GM21526 (cell line): ENCODE measurements at regions not wholly inside any gene's neighbourhood (a gene's known extent, or its start where the extent isn't known, plus 50 kb on each side); places are given as distances from the start of the nearest gene placed in this dataset.
"Not testable (repeated sequence)": the region's sequence is repeated elsewhere in the genome, so short reads cannot be mapped to it uniquely, and the experiment has no call there.

Experiments
- ATAC-seq: cut with Tn5 transposase; IDR thresholded peaks from one replicate; pipeline ENCODE4 v1.9.1; 2021; ENCODE audit warnings: moderate library complexity; ENCODE audit not compliant: unreplicated experiment, low FRiP score

DNA sequence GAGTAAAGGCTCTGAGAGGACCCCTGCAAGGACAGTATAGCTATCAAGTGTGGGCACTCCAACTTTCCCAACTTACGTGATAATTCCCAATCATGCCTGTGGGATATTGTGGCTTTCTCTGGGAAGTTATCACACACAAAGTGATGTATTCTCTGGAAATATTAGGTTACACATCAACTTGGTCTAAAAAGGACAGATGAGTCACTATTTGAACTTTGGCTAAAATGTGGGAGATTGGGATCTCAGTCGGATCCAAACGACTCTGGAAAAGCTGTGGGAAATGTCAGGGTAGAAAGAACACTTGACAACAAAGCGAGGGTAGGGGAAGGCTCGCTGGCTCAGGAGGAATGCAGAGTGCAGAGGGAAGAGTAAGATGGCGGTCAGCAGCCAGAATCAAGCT lies 1048.9 kb downstream of the BCL11B start:
- ATAC-seq = no peak

DNA sequence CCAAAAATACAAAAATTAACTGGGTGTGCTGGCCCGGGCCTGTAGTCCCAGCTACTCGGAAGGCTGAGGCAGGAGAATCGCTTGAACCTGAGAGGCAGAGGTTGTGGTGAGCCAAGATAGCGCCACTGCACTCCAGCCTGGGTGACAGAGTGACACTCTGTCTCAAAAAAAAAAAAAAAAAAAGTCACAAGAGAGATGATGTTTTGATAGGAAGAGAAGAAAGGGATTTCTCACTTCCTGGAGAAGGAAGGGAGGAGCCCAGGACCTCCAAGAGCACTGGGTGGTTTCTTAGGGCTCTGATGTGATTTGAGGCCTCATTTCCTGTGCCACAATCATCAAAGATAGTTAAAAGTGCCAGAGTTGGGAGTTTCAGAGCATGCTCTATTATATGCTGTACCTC lies 1048.3 kb downstream of the BCL11B start:
- not testable (repeated sequence) for ATAC-seq

DNA sequence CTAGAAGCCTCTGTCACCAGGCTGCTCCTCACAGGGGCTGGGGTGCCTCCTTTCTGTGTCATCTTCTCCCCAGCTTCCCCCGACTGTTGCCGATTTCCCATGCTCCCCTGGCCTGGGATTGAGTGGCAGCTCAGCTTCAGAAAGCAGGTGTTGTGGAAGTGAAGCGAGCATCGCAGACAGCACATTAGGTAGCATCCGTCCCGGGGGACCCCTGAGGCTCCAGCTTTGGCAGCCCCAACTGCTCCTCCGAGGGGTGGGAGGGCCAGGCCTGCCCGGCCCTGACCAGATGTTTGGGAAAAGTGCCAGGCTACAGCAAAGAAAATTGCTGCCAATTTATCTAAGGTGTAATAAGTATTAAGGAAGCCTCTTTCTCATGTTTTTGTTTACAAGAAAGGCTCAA lies 1045.6 kb downstream of the BCL11B start:
- ATAC-seq = no peak

DNA sequence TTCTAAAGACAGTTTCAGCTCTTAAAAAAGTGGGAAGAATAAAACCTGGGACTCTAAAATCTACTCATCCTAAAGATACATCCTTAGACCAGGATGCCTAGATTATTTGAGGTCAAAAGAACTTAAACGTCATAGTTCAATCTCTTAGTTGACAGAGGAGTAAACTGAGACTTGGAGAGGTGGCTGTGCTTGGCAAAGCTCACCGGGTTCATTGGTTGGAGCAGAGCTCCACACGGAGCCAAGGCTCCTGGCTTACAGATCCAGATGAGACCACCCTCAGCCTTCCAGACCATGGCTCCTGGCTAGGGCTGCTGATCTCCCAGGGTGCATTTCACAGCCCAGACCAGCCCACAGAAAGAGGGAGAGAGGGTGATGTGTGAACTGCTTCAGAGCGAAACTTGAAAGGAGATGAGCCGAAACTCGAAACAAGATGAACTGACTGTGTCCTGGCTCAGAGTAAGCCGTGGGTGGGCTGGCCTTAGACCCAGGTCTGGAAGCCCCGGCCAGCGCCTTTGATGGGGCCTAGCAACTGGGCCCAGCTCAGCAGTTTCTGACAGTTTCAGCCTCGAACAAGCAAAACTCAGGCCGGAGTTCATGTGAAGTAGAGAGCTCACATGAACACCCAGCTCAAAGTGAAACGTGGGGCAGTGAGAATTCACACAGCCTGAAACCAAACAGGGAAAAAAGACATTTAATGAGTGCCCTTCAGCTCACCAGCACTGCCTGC lies 1044.8 kb downstream of the BCL11B start:
- no peak for ATAC-seq

DNA sequence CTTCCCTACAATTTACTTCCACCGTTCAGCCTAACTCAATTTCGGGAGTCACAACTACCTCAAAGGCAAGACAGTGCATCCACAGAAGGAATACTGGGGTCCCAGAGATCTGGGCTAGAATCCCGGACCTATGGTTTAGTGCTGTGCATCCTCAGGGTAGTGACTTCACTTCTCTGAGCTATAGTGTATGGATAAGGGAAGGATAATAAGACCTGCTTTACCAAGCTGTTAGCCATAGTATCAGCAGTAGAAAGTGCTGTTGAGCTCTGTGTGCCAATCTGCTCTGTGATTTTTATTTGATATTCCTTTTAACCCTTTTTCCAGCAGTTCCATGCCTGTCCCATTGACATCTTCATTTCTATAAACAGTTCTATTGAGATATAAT lies 1044.3 kb downstream of the BCL11B start:
- no peak for ATAC-seq

DNA sequence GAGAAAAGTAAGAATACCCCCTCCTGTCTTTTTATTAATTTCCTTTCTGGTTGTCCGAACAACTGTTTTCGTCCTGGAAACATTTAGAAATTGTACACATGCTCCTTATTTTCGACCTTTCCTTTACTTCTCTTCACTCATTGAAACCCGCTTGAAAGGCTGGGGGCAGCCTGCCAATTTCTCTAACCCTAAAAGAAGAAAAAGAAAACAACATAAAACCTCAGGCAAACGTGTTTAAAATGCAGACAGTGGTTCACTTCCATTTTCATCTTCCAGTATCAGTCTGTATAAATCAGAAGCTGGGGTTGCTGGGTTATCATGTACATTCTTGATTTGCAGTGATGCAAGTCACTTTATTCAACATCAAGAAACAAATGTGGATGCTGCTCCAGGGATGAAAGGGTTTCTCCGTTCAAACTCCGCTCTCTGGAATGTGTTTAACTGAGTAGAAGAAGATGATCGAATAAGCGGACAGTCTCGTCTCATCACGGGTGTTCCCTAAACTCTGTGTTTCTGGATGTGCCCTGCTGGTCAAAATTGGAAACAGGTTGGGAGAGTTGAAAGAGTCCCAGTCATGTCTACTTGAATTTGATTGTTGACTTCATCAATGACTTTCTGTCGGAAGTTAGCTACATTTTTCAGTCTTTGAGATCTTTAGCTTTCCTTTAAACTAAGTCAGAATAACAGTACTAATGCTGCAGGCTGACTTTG lies 1042.2 kb downstream of the BCL11B start:
- ATAC-seq = no peak

DNA sequence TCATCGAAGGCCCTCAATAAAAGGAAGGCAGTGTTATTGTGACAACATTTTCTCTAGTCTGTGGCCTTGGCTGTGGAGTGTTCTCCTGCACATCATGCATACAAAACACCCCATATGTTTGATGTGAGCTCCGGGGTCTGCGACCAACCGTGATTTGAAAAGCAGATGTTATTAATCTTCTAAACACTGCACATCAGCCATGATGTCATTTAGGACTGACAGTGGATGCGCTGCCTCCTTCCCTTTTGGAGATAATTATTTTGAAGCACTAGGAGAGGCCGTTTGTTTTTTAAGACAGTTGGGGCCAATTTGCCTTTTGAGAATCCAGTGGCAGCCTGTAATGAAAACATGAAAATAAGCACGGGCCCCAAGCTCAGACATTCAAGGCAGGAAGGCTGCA lies 1041.6 kb downstream of the BCL11B start:
- no peak for ATAC-seq

DNA sequence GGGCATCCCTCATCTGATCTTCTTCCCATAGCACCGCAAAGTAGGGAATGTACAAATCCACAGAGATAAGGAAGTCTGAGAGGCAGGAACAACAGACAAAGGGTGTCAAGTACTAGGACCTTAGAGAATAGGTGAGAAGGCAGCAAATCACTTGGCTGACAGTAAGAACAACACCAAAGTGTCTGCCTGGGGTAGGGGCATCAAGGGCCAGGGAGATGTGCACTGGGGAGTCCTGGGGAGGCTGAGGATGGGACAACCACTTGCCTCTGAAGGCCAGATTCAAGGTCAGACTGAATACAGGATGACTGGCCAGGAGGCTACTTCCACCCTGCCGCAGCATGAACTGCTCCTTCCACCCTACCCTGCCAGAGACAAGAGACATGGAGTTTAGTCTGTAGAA lies 1040.8 kb downstream of the BCL11B start:
- ATAC-seq = no peak

DNA sequence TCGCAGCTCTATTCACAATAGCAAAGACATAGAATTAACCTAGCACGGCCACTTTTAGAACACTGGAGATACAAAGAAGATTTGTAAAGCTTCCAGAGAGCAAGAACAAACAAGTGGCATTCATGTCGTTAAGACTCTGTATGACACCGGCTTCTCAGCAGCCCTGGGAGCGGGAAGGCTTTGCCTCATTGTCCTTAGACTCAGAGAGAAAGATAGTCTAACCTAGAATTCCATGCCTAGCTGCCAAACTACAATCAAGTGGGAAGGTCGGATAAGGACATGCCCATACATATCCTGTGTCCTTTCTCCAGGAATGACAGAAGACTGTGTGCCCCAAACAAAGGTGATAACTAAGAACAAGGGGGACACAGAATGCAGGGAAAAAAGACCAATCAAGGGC lies 1038.3 kb downstream of the BCL11B start:
- no peak for ATAC-seq

DNA sequence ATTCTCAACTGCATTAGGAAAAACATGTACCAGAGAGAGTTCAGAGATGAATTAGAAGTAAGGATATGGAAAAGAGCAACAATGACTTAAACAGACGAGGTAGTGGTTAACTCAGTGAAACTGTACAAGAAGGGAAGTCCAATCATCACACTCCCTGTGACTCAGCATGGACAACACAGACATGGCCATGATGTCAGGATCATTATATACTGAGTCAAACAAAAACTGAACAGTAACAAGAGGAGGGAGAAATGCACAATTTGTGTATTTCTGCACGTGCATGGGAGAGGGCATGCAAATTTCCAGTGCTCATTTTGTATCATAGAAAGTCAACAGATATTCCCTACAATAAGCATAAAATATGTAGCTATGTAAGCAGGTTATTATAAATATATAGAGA lies 1037.8 kb downstream of the BCL11B start:
- ATAC-seq = no peak

DNA sequence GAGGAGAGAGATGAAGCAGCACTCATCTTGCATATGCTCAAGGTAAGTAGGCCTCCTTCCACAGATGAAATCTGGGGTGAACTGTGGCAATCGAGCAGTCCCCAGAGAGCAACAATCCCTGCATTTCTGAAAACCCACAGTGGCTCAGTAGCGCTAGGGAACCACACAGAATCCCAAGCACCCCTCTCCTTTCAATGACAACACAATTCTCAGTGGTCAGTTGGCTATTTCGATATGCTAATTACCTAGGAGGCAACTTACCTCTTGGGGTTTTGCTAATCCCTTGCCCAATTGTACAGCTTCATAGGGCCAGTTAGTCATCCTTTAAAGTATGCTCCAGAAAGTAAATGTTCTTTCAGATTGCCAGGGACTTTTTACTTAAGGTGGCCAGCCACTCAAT lies 1035.7 kb downstream of the BCL11B start:
- no peak for ATAC-seq

DNA sequence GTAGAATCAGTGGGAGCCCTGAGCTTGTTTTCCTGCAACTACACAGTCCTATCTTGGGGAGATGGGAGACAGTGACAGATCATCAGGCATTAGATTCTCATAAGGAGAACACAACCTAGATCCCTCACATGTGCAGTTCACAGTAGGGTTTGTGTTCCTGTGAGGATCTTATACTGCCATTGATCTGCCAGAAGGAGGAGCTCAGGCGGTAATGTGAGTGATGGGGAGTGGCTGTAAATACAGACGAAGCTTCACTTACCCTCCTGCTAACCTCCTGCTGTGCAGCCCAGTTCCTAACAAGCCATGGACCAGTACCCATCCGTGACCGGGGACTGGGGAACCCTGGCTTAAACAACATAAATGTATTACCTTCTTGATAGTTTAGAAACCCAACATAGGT lies 1034.1 kb downstream of the BCL11B start:
- ATAC-seq = no peak

DNA sequence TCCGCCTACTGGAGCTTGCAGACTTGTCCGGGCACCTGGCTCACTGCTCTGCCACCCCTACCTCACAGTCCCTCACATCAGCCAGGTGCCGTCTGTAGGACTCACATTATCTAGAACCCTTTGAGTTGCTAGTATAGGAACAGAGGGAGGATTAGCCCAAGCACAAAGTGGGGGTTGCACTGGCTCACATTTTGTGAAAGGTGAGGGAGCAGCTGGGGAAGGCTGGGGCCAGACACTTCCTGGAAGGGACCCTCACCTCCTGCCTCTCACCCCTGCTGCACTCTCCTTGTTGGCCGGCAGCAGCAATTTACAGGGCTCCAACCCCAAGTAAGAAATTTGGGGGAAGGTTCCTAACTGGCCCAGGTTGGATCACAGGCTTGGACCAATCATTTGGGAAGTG lies 1031.6 kb downstream of the BCL11B start:
- no peak for ATAC-seq

DNA sequence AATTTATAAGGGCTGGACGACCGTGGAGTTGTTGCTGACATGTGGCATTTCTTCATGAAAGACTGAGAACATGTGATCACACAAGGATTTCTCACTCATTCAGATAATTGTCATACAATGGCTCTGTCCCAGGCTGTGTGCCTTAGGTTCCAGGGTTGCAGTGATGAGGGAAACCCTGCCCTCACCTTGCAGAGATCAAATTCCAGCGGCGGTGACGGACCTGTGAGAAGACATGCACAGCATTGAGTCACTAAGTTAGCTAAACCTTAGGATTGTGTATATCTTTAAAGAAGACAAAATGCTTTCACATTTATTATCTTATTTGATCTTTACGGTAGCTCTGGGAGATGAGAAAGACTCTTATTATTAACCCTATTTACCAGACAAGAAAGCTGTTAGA lies 1029.1 kb downstream of the BCL11B start:
- ATAC-seq = no peak

DNA sequence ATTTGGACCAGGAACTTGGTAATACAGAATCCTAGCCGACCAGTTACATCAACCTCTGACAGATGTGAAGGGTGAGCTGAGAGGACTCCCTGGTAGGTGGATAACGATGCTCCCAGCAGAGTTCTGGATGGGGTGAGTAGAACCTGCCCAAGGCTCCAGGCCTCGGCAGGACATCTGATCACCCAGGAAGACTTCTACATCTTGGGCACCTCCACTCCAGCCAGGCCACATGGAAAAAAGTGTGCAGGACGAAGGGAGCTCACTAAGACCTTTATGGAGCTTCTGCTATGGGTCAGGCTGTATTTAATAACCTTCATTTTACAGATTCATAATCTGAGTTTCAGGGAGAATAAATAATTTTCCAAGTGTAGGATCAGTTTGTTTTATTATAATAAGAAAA lies 1028.7 kb downstream of the BCL11B start:
- ATAC-seq = no peak

DNA sequence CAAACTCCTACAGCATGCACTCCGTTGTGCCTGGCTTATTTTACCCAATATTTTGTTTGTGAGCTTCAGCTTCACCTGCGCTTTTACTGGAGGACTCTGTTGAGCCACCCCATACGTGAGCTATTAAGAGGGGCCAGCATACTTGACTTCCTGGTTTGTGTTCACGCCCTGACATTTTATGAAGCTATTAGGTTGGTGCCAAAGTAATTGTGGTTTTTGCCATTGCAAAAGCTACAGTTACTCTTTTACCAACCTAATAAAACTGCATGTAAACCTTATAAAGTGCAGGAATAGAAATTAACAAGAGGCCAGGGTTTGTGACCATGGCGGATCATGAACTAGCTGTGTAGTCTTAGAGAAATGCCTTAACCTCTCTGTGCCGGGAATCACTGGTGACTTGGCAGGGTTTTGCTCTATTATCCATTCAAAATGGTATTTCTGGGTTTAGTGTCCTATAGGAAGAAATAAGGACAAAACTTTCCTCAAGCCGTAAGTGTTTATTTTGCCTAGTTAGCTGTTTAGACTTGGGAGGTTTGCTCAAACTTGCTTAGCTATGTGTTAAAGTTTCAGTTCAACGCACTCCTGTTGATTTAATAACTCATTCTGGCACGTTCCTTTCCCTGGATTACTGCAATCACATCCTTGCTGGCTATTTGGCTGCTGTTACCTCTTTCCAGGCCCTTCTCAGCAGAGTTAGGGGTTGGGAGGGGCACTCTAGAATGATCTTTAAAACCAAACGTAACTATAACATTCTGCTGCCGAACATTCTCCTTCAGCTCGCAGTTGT lies 1027.6 kb downstream of the BCL11B start:
- ATAC-seq = no peak

DNA sequence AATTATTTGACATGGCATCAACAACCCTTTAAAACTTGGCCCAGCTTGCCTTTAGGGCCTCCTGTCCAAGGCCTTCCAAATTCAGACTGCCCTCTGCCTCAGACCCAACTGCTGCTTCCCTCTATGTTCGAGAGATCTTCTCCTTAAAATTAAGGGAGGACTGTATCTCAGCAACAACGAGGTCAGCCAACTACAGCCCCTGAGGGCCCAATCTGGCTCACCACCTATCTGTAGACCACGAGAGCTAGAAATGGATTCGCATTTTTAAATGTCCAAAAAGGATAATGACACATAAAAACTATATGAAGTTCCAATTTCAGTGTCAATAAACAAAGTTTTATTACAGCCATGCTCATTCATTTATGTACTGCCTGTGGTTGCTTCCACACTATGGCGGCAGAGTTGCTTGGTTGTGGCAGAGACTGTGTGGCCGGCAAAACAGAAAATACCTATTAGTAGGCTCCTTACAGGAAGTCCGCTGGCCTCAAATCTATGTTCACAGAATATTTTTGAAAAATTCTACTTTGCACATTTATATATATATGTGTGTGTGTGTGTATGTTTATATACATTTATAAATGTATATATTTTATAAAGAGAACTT lies 1026.9 kb downstream of the BCL11B start:
- ATAC-seq = no peak

DNA sequence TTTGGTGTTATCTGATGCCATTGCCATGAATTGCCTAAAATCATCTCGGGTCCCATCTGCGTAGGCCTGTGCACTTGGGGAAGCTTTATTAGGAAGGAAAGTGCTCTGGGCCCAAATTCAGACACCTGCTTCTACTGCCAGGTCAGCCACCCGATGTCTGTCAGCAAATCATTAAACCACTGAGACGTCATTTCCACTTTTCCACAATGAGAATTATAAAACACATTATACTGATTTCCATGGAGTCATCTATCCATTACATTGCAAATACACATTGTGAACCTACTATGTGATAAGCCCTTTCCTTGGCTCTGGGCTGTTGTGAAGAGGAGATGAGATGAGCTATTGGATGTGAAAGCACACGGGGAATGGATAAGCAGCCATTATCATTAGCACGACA lies 1022.9 kb downstream of the BCL11B start:
- no peak for ATAC-seq

DNA sequence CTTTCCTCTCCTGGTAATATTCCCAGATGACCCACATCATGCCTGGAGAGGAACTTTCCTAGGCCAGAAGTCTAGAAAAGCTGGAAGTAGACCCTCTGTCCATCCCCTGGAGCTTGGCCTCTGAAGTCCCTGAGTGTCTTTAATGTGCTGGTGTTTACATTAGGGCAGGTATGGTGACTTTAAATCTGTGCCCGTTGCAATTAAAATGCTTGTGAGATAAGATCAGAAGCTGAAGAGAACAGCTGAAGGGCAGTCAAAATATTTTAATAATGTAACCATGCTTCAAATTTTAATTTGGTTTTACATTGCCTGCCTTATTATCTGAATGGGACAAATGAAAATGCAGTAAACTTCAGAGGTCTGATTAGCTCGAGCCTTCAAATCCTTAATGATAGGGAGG lies 1022.5 kb downstream of the BCL11B start:
- ATAC-seq = no peak

DNA sequence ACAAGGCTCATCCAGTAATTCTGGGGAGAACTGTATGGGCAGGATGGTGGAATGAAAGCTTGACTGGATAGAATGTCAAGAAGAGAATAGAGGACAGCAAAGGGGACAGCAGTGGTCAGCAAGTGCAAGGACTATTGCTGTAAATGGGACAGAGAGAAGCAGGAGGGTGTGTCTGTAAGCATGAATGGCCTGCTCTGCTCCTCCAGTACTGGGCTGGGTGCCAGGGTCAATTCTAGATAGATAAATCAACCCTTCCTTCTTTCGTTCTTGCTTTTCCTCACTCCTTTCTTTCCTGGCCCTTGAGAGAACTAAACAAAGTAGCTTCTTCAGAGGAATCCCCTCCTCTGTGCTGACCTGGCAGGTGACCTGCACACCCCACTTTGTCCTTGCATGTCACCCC lies 1019.2 kb downstream of the BCL11B start:
- no peak for ATAC-seq

DNA sequence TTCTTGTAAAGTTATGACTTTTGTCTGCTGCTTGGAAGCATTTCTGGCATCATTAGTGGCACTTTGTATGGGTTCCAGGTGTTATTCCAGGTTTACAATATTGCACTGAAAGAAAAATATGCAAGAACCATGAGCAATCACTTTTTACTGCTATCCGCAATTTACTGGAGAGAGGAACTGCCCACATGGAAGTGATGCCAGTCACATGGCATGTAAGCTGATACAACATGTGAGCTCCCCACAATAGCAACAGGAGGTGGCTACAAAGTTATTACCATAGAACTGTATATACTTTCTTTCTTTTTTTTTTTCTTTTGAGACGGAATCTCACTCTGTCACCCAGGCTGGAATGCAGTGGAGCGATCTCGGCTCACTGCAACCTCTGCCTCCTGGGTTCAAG lies 1012.1 kb downstream of the BCL11B start:
- no peak for ATAC-seq
